Stimulated activated CD4-positive, alpha-beta T cell treated with anti-CD3 and anti-CD28 coated beads, Interleukin-1b, Interleukin-23, amount 100 ng/mL, for 24 hours (primary cell): ENCODE measurements at regions not wholly inside any gene's neighbourhood (a gene's known extent, or its start where the extent isn't known, plus 50 kb on each side); places are given as distances from the start of the nearest gene placed in this dataset.
"Not testable (repeated sequence)": the region's sequence is repeated elsewhere in the genome, so short reads cannot be mapped to it uniquely, and the experiment has no call there.

Experiments
- DNase-seq, 4 experiments: peaks; one replicate each; pipeline ENCODE4 v3.0.0-alpha.2; 2020; ENCODE audit warnings: low read depth in 4 of 4, low spot score in 1 of 4

DNA sequence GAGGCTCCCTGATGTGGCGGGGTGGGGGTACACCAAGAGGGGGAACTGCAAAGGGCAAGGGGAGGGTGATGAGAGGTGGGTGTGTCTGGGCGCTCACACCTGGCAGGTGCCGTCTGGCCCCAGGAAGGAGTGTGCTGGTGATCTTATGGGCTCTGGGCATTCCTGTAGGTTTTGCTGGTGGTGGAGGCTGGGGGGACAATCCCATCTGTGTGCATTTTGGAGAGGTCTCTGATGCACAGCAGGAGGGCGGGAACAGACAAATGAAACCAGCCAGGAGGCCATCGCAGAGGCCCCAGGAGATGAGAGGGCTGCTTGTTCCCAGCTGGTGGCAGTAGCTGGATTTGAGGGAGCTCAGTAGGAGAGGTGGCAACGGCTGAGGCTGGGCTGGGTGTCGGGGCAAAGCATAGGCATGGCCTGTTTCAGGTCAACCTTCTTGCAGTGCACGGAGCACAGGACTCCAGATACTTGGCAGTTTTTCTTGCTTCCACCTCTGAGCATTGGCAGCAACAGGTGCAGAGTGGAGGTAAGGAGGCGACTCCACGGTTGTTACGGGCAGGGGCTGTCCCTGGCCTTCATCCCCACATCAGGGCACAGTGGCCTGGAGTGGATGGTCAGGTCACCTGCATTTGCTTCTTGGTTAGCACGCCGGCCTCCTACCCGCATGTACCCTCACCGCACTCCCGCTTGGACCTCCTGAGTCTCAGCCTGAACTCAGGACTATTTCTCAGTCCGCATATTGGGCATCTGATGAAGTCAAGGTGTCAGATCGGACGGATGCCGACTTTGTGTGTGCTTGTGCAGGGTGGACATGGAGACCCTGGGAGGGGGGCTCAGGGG is 194.2 kb upstream of the HDAC4 start:
- no peak for DNase-seq

DNA sequence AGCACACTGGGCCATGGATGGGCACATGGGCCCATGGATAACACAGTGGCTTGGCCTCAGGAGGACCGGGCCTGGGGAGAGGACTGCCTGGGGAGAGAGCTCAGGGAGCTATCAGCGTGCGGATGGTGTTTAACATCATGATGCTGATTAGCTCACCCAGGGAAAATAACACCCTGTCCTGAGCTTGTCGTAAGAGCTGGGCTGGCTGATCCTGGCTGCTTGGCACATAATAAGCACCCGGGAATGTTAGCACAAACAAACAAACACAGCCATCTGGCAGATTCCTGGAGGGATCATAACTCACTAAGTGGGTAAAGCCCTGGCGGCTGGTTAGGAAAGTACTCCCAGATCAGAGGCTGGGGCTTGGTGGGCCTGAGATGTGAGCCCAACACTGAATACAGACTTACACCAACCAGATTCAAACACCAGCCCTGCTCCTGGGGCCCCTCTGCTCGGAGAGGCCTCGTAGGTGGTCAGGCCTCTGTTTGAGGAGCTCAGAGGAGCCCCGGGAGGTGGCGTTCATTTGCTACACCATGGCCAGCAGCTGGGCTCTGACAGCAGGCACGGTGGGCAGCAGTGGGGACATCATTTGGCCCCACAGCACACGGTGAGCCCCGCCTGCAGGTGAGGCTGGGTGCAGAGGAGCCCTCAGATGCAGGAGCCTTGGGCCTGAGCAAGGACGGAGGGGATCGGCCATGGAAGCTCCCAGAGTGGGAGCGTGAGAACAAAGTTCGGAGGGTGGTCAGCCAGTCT is 193.4 kb upstream of the HDAC4 start:
- DNase-seq = no peak

DNA sequence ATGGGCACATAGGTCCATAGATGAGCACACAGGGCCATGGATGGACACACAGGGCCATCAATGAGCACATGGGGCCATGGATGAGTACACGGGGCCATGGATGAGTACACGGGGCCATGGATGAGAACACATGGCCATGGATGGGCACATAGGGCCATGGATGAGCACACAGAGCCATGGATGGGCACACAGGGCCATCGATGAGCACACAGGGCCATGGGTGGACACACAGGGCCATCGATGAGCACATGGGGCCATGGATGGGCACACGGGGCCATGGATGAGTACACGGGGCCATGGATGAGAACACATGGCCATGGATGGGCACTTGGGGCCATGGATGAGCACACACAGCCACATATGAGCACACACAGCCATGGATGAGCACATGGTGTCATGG is 192.6 kb upstream of the HDAC4 start:
- DNase-seq = no peak

DNA sequence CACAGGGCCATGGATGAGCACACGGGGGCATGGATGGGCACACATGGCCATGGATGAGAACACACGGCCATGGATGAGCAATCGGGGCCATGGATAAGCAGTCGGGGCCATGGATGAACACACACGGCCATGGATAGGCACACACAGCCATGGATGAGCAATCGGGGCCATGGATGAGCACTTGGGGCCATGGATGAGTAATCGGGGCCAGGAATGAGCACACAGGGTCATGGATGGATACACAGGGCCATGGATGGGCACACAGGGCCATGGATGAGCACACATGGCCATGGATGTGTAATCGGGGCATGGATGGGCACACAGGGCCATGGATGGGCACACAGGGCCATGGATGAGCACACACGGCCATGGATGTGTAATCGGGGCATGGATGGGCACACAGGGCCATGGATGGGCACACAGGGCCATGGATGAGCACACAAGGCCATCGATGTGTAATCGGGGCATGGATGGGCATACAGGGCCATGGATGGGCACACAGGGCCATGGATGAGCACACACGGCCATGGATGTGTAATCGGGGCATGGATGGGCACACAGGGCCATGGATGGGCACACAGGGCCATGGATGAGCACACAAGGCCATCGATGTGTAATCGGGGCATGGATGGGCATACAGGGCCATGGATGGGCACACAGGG is 191.9 kb upstream of the HDAC4 start:
- DNase-seq = not testable (repeated sequence)

DNA sequence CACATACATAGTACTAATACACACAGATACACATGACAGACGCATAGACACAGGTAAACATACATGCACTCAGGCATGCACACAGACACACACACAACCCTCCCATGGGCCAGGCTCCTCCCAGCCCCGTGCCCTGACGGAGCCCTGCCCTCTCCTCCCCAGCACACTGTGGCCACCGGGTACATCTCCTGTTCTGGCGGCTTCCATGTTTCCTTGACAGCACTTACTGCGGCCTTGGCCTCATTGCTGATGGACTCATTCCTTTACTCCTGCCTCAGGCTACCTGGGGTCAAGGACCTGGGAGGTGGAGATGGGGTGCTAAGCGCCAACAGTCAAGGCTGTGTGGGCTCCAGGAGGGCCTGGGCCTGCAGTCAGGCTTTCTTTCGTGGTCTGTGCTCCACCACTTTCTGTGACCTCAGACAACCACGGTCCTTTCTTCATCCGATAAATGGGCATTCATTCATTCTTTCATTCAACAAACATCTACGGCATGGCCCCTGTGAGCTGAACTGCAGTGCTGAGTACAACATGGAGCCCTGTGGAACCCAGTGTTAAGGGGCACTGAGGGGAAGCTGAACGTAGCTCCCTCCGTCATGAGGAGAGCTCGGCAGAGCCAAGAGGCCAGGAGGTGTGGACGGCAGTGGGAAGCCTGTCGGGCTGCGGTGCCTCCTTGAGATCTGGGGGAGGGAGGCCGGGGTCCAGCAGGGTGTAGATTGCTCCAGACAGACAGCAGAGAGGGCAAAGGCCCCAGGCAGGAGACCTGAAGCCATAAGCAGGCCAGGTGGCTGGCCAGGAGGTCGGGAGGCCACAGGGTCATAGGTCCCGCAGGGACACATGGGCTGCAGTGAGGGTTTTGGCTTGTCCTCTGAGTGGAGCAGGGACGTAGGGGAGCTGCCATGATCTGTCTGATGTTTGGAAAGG is 190.4 kb upstream of the HDAC4 start:
- DNase-seq = no peak

DNA sequence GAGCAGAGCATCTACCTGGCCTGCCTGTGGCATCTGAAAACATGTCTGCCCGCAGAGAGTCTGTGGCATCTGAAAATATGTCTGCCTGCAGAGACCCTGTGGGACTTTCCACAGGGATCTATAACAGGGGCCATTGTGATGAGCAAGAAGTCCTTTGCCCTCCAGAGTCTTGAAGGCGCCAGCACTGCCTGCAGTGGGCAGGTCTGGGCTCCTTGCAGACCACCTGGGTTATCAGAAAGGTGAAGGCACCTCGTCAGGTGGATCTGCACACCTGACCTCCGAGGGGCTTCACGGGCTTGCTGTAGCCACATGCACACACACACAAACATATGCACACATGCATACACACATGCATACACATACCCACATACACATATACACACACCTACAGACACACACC is 189.5 kb upstream of the HDAC4 start:
- DNase-seq = no peak

DNA sequence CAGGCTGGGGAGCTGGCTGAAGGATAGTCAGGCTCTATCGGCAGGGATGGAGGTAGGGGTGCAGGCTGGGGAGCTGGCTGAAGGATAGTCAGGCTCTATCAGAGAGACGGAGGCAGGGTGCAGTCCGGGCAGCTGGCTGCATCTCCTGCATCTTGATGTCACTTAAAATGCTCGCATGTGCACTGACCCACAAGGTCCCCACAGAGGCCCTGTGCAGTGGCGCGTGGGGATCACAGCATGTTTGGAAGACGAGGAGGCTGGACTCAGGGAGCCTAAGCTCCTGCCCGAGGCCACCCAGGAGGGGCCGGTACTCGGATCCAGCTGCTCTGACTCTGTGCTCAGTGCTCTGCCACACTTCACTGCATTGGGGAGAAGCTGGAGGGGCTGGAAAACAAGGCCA is 189.0 kb upstream of the HDAC4 start:
- DNase-seq = no peak

DNA sequence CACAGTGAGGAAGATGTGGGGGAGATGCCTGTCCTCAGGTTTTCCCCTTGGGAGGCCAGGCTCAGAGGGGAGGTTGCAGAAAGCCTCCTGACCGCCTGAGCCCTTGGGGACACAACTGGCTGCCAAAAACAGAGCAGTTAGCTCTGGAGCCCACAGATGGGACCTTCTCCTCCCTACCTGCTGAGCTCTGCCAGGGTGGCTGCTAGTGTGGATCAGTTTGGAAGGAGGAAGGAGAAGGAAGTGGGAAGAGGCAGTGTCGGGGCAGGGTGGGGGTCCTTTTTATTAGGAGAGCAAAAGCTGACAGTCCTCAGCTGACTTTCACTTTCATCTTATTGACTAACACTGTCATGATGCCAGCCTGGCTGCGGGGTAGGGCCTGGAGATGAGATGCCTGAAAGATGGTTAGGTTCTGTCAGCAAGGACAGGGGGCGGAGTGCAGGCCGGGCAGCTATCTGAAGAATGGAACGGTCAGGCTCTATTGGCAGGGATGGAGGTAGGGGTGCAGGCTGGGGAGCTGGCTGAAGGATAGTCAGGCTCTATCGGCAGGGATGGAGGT is 188.5 kb upstream of the HDAC4 start:
- no peak for DNase-seq

DNA sequence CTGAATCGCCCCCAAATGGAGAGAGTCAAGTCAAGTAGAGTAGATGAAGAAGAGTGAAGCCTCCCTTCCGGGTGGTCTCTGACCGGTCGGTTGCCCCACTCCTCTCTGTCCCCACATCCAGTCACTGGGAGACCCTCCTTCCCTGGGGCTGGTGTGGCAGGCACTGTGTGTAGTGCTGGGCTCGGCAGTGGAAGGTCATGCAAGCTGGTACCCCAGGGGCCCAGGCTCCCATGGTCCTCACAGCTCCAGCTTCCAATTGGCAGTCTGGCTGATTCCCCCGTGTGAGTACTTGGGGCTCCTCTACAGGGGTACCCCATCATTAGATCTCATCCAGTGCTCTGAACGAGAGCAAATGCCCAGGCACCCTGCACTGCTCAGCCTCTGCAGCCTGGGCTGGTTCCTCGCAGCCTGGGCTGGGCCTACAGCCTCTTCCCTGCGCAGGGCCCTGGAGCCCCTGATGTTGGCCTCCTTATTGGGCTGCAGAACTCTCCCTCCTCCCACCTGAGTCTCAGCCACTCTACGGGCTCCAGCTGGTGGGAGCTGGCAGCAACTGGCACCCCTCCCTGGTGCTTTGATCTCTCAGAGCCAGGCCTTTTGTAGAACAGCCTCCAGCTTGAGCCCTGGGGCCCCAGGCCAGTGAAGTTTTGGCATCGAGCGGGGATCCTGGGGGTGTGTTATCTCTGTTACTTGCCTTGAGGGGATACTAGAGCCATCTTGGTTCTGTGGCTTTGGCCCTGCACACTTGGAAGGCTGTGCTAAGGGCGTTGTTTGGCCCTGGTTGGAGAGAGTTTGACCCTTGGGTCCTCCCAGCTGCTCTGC is 187.8 kb upstream of the HDAC4 start:
- DNase-seq = no peak

DNA sequence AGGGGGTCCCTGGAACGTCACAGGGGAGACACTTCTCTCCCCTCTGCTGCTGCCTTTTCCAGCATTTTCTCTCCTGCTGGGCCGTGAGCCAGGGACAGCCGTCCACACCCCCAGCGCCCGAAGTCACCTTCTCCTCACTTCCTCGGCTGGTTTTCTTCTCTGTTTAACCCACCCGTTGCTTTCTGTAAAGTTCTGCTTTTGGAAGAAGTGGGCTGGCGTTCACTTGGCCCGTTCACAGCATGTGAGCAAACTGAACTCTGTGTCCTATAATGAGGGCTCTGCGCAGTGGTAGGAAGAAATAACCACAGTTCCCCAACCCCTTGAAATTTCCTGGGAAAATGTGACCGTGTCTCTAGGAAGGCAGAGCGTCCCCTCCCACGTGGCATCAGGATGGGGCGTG is 187.0 kb upstream of the HDAC4 start:
- no peak for DNase-seq

DNA sequence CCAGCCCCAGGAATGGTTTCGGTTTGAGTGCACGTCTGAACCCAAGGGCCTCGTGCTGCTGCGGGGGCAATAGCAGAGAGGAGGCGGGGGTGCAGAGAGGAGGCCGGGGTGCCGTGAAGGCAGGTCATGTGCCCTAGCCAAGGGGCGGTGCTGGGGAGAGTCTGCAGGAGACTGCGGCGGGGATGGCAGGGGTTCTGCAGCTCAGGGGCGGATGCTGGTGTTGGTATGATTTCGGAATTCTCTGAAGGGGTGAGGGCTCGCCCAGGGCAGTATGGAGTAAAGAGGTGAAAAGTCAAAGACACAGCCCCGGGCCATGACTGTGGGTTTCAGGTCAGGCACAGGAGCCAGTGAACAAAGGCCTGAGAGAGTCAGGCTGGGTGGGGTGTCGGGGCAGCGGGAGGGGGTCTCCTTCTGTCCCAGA is 186.5 kb upstream of the HDAC4 start:
- no peak for DNase-seq

DNA sequence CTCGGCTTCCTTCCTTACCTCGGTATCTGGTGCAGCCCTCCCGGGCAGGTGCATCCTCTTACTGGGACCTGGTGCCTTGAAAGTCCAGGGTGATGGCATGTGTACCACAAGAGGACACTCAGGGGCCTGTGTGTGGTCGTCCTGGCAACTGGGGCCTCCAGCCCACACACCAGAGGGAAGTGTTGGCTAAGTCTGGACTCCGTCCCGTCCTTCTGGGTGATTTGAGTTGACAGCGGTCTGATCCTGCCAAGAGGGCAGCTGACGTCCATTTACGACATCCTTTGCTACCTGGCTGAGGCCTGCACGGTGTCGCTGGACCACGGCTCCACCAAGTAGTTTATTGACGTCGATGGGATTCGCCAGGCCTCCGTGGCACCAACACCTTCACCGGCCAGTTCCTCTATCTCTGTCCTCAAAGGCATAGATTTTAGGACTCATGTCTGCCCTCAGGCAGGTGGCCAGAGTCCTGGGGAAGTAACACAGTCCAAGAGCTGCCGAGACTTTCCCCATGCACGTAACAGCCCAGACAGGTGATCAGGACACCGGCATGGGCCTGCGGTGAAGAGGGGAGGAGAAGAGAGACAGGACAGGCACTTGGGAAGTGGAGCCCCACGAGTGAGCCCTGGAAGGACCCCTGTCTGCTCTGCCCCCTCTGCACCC is 186.0 kb upstream of the HDAC4 start:
- DNase-seq = no peak

DNA sequence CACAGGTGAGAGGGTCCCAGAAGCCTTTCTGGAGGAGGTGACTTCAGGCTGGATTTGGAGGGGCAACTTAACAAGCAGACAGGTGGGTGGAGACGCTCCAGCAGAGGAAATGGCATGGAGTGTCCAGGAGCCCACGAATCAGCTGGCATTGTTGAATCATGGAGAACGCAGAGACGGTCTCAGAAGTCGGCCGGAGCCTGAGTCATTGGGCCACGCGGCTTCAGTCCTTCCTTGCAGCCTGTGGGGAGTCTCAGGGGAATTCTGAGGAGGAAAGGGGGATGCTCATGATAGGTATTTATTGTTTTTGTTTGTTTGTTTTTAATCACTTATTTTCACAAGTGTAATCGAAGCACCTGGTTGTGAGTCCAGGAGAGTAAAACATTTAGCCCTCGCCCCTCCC is 184.6 kb upstream of the HDAC4 start:
- no peak for DNase-seq

DNA sequence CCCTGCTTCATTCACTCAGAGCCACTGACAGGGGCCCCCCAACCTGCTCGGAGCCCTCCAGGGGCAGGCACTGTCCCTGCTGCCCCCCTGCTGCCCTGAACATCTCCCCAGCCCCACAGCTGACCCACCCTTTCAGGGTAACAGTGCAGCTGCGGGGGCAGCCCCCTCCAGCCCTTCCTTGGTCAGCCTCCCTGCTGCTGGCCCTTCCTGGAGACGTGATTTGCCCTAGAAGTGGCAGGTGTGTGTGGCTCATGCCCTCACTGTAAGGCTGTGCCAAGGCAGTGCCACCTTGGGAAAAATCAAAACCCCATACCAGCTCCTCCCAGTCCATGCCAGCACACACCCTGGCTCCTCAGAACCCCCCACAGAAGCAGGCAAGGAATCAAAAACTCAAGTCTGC is 184.2 kb upstream of the HDAC4 start:
- no peak for DNase-seq

DNA sequence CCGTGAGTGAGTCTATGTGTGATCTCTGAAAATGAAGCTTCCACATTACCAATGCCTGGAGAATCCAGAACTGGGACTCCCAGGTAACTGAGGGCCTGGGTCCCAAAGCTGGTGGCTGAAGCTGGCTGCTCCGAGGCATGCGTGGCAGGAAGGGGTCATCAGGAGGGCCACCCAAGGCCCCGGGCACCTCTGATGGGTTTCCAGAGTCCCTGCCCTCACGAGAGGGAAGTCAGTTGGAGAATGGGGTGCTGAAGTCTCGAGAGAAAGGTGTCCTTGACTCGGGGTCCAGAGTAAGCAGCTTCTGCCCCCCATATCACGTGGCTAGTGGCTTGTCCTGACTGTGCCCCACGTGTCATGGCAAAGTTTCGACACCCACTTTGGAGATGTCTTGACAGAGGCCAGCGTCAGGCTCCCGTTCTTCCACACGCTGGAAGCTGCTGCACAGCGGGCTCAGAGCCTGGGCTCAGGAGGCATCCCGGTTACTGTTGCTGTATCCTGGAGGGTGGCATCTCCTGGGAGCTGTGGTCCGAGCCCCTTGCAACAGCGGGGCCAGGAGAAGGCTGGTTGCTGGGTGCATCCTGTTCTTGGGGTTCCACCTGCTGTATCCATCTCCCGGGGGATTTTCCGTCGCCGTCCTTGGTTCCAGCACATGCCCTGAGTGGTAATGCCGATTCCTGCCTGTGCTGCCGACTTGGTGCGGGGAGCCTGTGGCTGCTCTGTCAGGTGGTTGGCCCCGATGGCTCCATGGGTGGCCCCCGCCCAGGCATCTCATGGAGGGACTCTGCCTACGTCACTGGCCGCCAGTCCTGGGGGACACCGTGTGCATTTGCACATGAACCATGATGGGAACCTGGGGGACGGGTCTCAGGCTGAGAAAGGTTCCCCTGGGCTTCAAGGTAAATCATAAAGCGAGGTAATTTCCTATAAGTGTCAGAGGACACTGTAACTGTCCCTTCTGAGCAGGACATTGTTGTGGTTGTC is 183.3 kb upstream of the HDAC4 start:
- no peak for DNase-seq

DNA sequence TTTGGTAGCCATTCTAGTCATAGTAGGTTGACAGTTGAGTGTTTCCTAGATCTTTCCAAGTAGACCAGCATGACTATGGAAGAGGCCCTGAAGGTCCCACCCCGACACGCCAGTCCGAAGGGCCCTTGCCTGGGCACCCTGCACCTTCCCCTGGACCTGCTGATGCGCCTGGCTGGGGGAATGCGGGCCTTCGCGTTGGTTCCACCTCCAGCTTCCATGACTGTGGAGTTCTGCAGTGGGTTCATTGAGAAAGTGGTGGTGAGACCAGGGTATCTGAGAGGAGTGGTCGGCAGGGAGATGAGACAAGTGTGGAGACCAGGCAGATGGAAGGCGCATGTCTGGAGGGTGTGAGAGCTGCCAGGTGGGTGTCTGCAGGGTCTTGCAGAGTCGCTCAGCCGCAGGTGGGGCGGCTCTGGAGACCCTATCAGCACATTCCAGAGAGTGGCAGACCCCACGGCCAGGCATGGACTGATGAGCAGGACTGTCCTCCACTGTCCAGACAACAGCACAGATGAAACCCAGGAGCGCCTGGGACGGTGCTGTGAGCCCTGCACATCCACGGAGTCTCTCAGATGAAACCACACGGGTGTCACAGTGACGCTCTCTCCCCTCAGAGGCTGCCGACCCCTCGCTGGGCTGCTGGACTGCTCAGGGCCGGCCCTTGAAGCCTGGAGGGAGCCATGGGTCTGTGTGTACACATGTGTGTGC is 182.5 kb upstream of the HDAC4 start:
- no peak for DNase-seq

DNA sequence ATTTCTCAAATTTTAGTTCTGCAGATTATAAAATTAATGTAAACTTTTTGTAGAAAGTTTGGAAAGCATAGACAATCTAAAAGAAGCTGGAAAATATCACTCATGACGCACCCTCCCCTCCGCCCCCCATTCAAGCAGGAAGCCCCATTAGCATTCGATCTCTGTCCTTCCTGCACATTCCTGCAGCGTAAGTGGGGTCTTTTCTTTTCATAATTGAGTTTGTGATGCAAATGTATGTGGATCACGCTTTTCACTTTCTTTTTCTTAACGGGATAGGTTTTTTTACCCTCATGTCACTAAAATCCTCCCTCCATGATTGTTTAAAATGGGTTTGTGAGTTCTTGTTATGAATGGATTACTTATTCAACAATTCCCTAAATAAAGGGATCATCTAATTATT is 181.7 kb upstream of the HDAC4 start:
- no peak for DNase-seq
